BLaER1 treated with 17β-estradiol and CSF1 and Interleukin-3, amounts not matched to agents 10 nM and 100 nM (cell line): ENCODE measurements at regions not wholly inside any gene's neighbourhood (a gene's known extent, or its start where the extent isn't known, plus 50 kb on each side); places are given as distances from the start of the nearest gene placed in this dataset.
A peak's percentile ranks its signal among the peaks of the same experiment; 100 is the strongest.

ENCODE experiments used
- H3K27ac ChIP-seq, 11 experiments: shearing (Covaris generic); formaldehyde crosslinking; 2 replicates each; pipeline ENCODE4 v1.8.1; 2022
- H3K27me3 ChIP-seq, 11 experiments: shearing (Covaris generic); formaldehyde crosslinking; 2 replicates each; pipeline ENCODE4 v1.8.1; 2022
- H3K36me3 ChIP-seq, 11 experiments: shearing (Covaris generic); formaldehyde crosslinking; 2 replicates each; pipeline ENCODE4 v1.8.1; 2022
- H3K4me1 ChIP-seq, 10 experiments: shearing (Covaris generic); formaldehyde crosslinking; 2 replicates each; pipeline ENCODE4 v1.8.1; 2022
- H3K4me2 ChIP-seq, 11 experiments: shearing (Covaris generic); formaldehyde crosslinking; 2 replicates each; pipeline ENCODE4 v1.8.1; 2022
- H3K4me3 ChIP-seq, 10 experiments: shearing (Covaris generic); formaldehyde crosslinking; 2 replicates each; pipeline ENCODE4 v1.8.1; 2022
- H3K9ac ChIP-seq, 11 experiments: shearing (Covaris generic); formaldehyde crosslinking; 2 replicates each; pipeline ENCODE4 v1.8.1; 2022
- H3K9me3 ChIP-seq, 11 experiments: shearing (Covaris generic); formaldehyde crosslinking; replicated peaks in 1 of 11; 2 replicates each; pipeline ENCODE4 v1.8.1; 2022
- H4K20me1 ChIP-seq, 11 experiments: shearing (Covaris generic); formaldehyde crosslinking; 2 replicates each; pipeline ENCODE4 v1.8.1; 2022
- Cebpa-rat ChIP-seq, 11 experiments: shearing (Covaris generic); IDR thresholded peaks; 2 replicates each; pipeline ENCODE4 v1.8.1; 2022

GRCh38 chr5:10921160-10921559 is 160.1 kb upstream of the DAP start:
- Histone ChIP-seq H4K20me1 (no peaks in the 10 kb centered on the region), H3K4me1 (peaks cover 0 to 16% (median 8%) of the 10 kb centered on the region in 10 experiments; a peak in 11 of 20 replicates), H3K36me3 (no peaks in the 10 kb centered on the region), H3K4me2 (no peak overlapping the region), H3K27ac (no peak overlapping the region), H3K9me3 (no peaks in the 10 kb centered on the region), H3K27me3 (no peaks in the 10 kb centered on the region), H3K9ac (no peak overlapping the region), H3K4me3 (no peak overlapping the region)
- no peak for TF ChIP-seq Cebpa-rat (IDR thresholded peaks at IDR 0.05)

GRCh38 chr5:10920400-10920799 is 159.4 kb upstream of the DAP start:
- H3K9ac ChIP-seq: no peak overlapping the region
- H4K20me1 ChIP-seq: no peaks in the 10 kb centered on the region
- no peak overlapping the region for H3K27ac ChIP-seq
- peaks cover 0 to 16% (median 8%) of the 10 kb centered on the region in 10 experiments; a peak in 11 of 20 replicates for H3K4me1 ChIP-seq
- no peaks in the 10 kb centered on the region for H3K9me3 ChIP-seq
- no peak overlapping the region for H3K4me3 ChIP-seq
- H3K36me3 ChIP-seq: no peaks in the 10 kb centered on the region
- no peak for TF ChIP-seq Cebpa-rat (IDR thresholded peaks at IDR 0.05)
- peak overlapping the region in 2 of 11 experiments; percentile 15 to 49; a peak in 4 of 22 replicates for H3K4me2 ChIP-seq
- H3K27me3 ChIP-seq: no peaks in the 10 kb centered on the region

GRCh38 chr5:10914741-10915480 is 153.9 kb upstream of the DAP start:
- no peaks in the 10 kb centered on the region for H3K9me3 ChIP-seq
- H3K4me2 ChIP-seq: peak overlapping the region in 4 of 11 experiments; percentile 64 to 74 (median 70); a peak in 4 of 22 replicates
- H3K4me3 ChIP-seq: no peak overlapping the region
- peaks cover 0 to 38% (median 20%) of the 10 kb centered on the region in 10 experiments; a peak in 14 of 20 replicates for H3K4me1 ChIP-seq
- no peaks in the 10 kb centered on the region for H3K36me3 ChIP-seq
- TF ChIP-seq Cebpa-rat (IDR thresholded peaks at IDR 0.05): no peak
- no peaks in the 10 kb centered on the region for H3K27me3 ChIP-seq
- H3K27ac ChIP-seq: no peak overlapping the region
- H3K9ac ChIP-seq: no peak overlapping the region
- H4K20me1 ChIP-seq: no peaks in the 10 kb centered on the region

GRCh38 chr5:10913841-10914240 is 152.8 kb upstream of the DAP start:
- H4K20me1 ChIP-seq: no peaks in the 10 kb centered on the region
- H3K4me3 ChIP-seq: no peak overlapping the region; a peak in 1 of 20 replicates
- H3K27me3 ChIP-seq: no peaks in the 10 kb centered on the region
- H3K4me2 ChIP-seq: peak overlapping the region in 10 of 11 experiments; percentile 5 to 75 (median 61); a peak in 17 of 22 replicates
- no peaks in the 10 kb centered on the region for H3K36me3 ChIP-seq
- no peak overlapping the region for H3K9ac ChIP-seq
- TF ChIP-seq Cebpa-rat (IDR thresholded peaks at IDR 0.05): peak in 3 of 11 experiments; percentile 22 to 60 (median 44); a peak in 4 of 22 replicates
- H3K27ac ChIP-seq: peak overlapping the region in 7 of 11 experiments; percentile 36 to 68 (median 53); a peak in 11 of 22 replicates
- H3K4me1 ChIP-seq: peaks cover 0 to 28% (median 12%) of the 10 kb centered on the region in 10 experiments; a peak in 14 of 20 replicates
- no peaks in the 10 kb centered on the region for H3K9me3 ChIP-seq

- Histone ChIP-seq H3K9ac (no peak overlapping the region), H3K4me1 (peaks cover 0 to 28% (median 12%) of the 10 kb centered on the region in 10 experiments; a peak in 14 of 20 replicates), H3K4me3 (no peak overlapping the region; a peak in 1 of 20 replicates), H3K36me3 (no peaks in the 10 kb centered on the region), H4K20me1 (no peaks in the 10 kb centered on the region), H3K4me2 (peak overlapping the region in 10 of 11 experiments; percentile 5 to 75 (median 61); a peak in 13 of 22 replicates), H3K27ac (peak overlapping the region in 7 of 11 experiments; percentile 36 to 68 (median 53); a peak in 12 of 22 replicates), H3K9me3 (no peaks in the 10 kb centered on the region), H3K27me3 (no peaks in the 10 kb centered on the region)
- TF ChIP-seq Cebpa-rat (IDR thresholded peaks at IDR 0.05): no peak
Observed at GRCh38 chr5:10913181-10913810, 152.3 kb upstream of the DAP start.

GRCh38 chr5:10912435-10912834 is 151.4 kb upstream of the DAP start:
- H3K9ac ChIP-seq: no peak overlapping the region
- peaks cover 0 to 28% (median 12%) of the 10 kb centered on the region in 10 experiments; a peak in 14 of 20 replicates for H3K4me1 ChIP-seq
- no peaks in the 10 kb centered on the region for H3K36me3 ChIP-seq
- H3K27me3 ChIP-seq: no peaks in the 10 kb centered on the region
- no peaks in the 10 kb centered on the region for H3K9me3 ChIP-seq
- TF ChIP-seq Cebpa-rat (IDR thresholded peaks at IDR 0.05): no peak
- H3K4me2 ChIP-seq: no peak overlapping the region
- H3K4me3 ChIP-seq: no peak overlapping the region
- H3K27ac ChIP-seq: no peak overlapping the region
- no peaks in the 10 kb centered on the region for H4K20me1 ChIP-seq

GRCh38 chr5:10910261-10910660 is 149.2 kb upstream of the DAP start:
- no peaks in the 10 kb centered on the region for H4K20me1 ChIP-seq
- no peak for TF ChIP-seq Cebpa-rat (IDR thresholded peaks at IDR 0.05)
- H3K27me3 ChIP-seq: no peaks in the 10 kb centered on the region
- no peak overlapping the region for H3K4me2 ChIP-seq
- peaks cover 0 to 28% (median 12%) of the 10 kb centered on the region in 10 experiments; a peak in 14 of 20 replicates for H3K4me1 ChIP-seq
- H3K4me3 ChIP-seq: no peak overlapping the region
- no peak overlapping the region for H3K9ac ChIP-seq
- 0 out of 22 replicates have a peak, but pooled peaks cover 0 to 4% (median 0%) of the 10 kb centered on the region in 11 experiments for H3K9me3 ChIP-seq
- H3K36me3 ChIP-seq: no peaks in the 10 kb centered on the region
- H3K27ac ChIP-seq: no peak overlapping the region

- H3K27me3 ChIP-seq: no peaks in the 10 kb centered on the region
- no peak overlapping the region for H3K4me3 ChIP-seq
- H3K4me1 ChIP-seq: peaks cover 0 to 7% (median 0%) of the 10 kb centered on the region in 10 experiments; a peak in 2 of 20 replicates
- no peak for TF ChIP-seq Cebpa-rat (IDR thresholded peaks at IDR 0.05)
- H3K4me2 ChIP-seq: no peak overlapping the region
- H3K27ac ChIP-seq: no peak overlapping the region
- no peaks in the 10 kb centered on the region for H4K20me1 ChIP-seq
- H3K9me3 ChIP-seq: 0 out of 22 replicates have a peak, but pooled peaks cover 0 to 4% (median 0%) of the 10 kb centered on the region in 11 experiments
- H3K36me3 ChIP-seq: no peaks in the 10 kb centered on the region
- H3K9ac ChIP-seq: no peak overlapping the region
Observed at GRCh38 chr5:10904862-10905432, 143.9 kb upstream of the DAP start.
